ENCODE measurements at regions not wholly inside any gene's neighbourhood (a gene's known extent, or its start where the extent isn't known, plus 50 kb on each side); places are given as distances from the start of the nearest gene placed in this dataset.

DNA sequence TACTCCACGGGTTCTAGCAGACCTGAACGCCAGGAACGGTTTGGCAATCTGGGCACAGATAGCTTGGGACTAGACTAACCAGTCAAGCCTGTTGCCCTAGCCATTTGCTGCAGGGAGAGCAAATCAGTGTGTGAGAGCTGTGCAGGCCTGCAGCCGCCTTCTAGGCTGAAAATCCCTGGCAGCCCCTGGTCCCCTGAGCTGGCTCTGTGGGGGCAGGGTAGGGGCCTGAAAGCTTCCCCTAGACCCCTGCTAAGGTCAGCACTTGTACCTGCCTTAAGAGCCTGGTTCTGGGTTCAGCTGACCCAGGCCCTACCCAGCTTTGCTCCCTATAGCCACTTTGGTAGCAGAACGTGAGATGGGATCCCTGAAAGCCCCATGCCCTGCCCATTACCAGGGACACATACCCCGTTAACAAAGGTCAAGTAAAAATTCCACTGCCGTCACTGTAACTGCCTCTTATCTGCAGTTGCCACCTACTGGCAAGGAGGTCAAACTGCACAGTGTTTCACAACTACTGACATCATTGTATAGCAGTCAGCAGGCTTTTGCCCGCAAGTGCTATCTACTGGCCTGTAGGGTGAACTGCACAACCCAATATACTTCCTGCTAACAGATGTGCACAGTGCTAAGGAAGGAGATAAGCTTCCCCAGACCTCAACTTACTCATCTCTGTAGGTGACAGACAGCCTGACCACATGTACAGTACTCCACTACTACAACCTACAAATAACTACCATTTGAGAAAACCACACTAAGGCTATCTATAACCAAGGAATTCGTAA is 95.1 kb upstream of the OLIG3 start:
- TF ChIP-seq CTCF (IDR thresholded peaks at IDR 0.05 in 4 of 5, conservative IDR thresholded peaks at IDR 0.05 in 1 of 5) (no peak), POLR2A (IDR thresholded peaks at IDR 0.05) (no peak)
